ENCODE measurements at regions not wholly inside any gene's neighbourhood (a gene's known extent, or its start where the extent isn't known, plus 50 kb on each side); places are given as distances from the start of the nearest gene placed in this dataset.

DNA sequence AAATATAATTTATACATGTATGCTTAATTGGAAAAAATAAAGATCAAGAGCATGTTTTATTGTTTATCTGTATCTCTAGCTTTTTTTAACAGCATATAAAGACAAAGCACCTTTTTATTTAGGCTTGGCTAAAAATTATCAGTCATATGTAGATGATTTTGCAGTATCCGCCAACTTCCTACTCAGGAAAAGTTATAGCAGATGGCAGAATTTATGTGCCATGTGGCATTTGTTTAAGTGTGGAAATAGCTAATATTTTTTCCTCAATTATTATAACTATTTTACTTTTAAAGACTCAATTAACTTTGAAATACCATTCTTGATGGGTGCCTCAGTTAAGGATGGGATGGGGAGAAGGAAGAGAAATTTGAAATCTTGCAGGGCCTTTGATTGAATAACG is 762.1 kb upstream of the RBFOX1 start:
- no peak for TF ChIP-seq SIN3A (IDR thresholded peaks at IDR 0.05; ENCODE audit: borderline replicate concordance, insufficient read depth, low read length)
- no peak for TF ChIP-seq POLR2AphosphoS5 (IDR thresholded peaks at IDR 0.05; ENCODE audit: low read depth, low read length)
- TF ChIP-seq TAF1 (IDR thresholded peaks at IDR 0.05; ENCODE audit: borderline replicate concordance, insufficient read depth, low read length): no peak
